Psoas muscle (tissue), 7 donors: ENCODE measurements at regions not wholly inside any gene's neighbourhood (a gene's known extent, or its start where the extent isn't known, plus 50 kb on each side); places are given as distances from the start of the nearest gene placed in this dataset.

Experiments
- ATAC-seq, 4 donors: fragments of 200-7000 bp; cut with Tn5 transposase; one replicate each; pipeline ENCODE4 v1.9.1; 2020; ENCODE audit warnings: moderate library complexity in 3 of 4, mild to moderate bottlenecking in 2 of 4
- DNase-seq, 2 donors: peaks; one replicate each; pipeline ENCODE4 v3.0.0-alpha.2; 2020
- H3K27ac ChIP-seq: fragments of 200-600 bp; one replicate; pipeline ENCODE4 v1.8.0; 2022
- H3K27me3 ChIP-seq, 3 donors: fragments of 200-600 bp in 1 of 3; one replicate each; pipeline versions ENCODE4 v1.6.1 to v1.8.0; 2013 to 2022; ENCODE audit warnings: low read length in 2 of 3, mild to moderate bottlenecking in 2 of 3, moderate library complexity in 1 of 3; ENCODE audit not compliant: insufficient read depth in 3 of 3
- H3K36me3 ChIP-seq, 2 donors: fragments of 200-600 bp in 1 of 2; one replicate each; pipeline versions ENCODE4 v1.6.1 to v1.8.0; 2013 to 2022; ENCODE audit warnings: low read depth in 1 of 2, mild to moderate bottlenecking in 1 of 2, moderate library complexity in 1 of 2; ENCODE audit not compliant: insufficient read depth in 1 of 2
- H3K4me1 ChIP-seq: fragments of 200-600 bp; one replicate; pipeline ENCODE4 v1.8.0; 2022
- H3K4me3 ChIP-seq: fragments of 200-600 bp; one replicate; pipeline ENCODE4 v1.8.0; 2022; ENCODE audit warnings: mild to moderate bottlenecking
- H3K9me3 ChIP-seq: fragments of 200-600 bp; one replicate; pipeline ENCODE4 v1.8.0; 2022
- WGBS, 3 donors: extraction: QIAGEN DNeasy Blood & Tissue Kit; methylation state at CpG; one replicate each; pipeline versions ENCODE4 v1.1.6 to v1.1.7; 2013; 5-methylcytosine and 5-hydroxymethylcytosine counted together
- intact Hi-C, 2 donors: fragments of 100-400 bp; cut with DNase I; formaldehyde crosslinking; loops; one replicate each; pipeline versions ENCODE4 v1.11.0 to v1.14.2; 2022
- TF ChIP-seq, protein P1 (sequence below): fragments of 200-600 bp; IDR thresholded peaks from one replicate; pipeline ENCODE4 v1.8.0; 2022; ENCODE audit warnings: antibody characterized with exemption
- donor health status: healthy with polysubstance abuse.
- donor health status: DM: no; HTN: no; CAD: no; lungs with moderate emphysema.
- donor health status: Bipolar disorder and iron deficiency.
- donor health status: healthy.
- donor health status: DM: yes; HTN: yes; CAD: no.
- donor health status: DM: no; HTN: no; CAD: no.
- donor health status: DM: yes; HTN: yes; CAD: no.

- WGBS, 3 donors: 74 to 79% (median 75%) methylated on average over 8 of the region's 8 CpGs
- H3K27me3 ChIP-seq: no peaks in the 10 kb centered on the region
- DNase-seq (no peak), ATAC-seq (no peak)
- TF ChIP-seq, protein P1, sequence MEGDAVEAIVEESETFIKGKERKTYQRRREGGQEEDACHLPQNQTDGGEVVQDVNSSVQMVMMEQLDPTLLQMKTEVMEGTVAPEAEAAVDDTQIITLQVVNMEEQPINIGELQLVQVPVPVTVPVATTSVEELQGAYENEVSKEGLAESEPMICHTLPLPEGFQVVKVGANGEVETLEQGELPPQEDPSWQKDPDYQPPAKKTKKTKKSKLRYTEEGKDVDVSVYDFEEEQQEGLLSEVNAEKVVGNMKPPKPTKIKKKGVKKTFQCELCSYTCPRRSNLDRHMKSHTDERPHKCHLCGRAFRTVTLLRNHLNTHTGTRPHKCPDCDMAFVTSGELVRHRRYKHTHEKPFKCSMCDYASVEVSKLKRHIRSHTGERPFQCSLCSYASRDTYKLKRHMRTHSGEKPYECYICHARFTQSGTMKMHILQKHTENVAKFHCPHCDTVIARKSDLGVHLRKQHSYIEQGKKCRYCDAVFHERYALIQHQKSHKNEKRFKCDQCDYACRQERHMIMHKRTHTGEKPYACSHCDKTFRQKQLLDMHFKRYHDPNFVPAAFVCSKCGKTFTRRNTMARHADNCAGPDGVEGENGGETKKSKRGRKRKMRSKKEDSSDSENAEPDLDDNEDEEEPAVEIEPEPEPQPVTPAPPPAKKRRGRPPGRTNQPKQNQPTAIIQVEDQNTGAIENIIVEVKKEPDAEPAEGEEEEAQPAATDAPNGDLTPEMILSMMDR: no peak
- no peak overlapping the region for H3K4me3 ChIP-seq
- no peak overlapping the region for H3K27ac ChIP-seq
- intact Hi-C loops: no loop called here
- no peaks in the 10 kb centered on the region for H3K36me3 ChIP-seq
- H3K9me3 ChIP-seq: peaks cover 5% of the 10 kb centered on the region
- H3K4me1 ChIP-seq: no peaks in the 10 kb centered on the region
These were observed 157.2 kb upstream of the CARD18 start for GRCh38 chr11:105296806-105297205.

DNA sequence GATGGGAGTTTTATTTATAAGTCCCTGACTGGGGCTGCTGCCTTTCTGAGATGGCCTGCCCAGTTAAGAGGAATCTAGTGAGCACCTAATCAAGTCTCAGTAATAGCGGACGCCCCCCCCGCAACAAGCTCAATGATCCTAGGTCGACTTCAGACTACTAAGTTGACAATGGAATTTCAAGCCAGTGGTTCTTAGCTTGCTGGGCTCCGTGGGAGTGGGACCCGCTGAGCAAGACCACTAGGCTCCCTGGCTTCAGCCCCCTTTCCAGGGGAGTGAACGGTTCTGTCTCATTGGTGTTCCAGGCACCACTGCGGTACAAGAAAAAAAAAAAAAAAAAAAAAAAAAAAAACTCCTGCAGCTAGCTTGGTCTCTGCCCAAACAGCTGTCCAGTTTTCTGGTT lies 156.8 kb upstream of the CARD18 start:
- H3K36me3 ChIP-seq: no peaks in the 10 kb centered on the region
- DNase-seq (peak in 1 of 2 donors; percentile 11), ATAC-seq (no peak)
- peaks cover 5% of the 10 kb centered on the region for H3K9me3 ChIP-seq
- TF ChIP-seq, protein P1: no peak
- no peaks in the 10 kb centered on the region for H3K4me1 ChIP-seq
- 87 to 96% (median 89%) methylated on average over 8 of the region's 8 CpGs for WGBS, 3 donors
- intact Hi-C loops: no loop called here
- no peak overlapping the region for H3K4me3 ChIP-seq
- H3K27me3 ChIP-seq: no peaks in the 10 kb centered on the region
- no peak overlapping the region for H3K27ac ChIP-seq

DNA sequence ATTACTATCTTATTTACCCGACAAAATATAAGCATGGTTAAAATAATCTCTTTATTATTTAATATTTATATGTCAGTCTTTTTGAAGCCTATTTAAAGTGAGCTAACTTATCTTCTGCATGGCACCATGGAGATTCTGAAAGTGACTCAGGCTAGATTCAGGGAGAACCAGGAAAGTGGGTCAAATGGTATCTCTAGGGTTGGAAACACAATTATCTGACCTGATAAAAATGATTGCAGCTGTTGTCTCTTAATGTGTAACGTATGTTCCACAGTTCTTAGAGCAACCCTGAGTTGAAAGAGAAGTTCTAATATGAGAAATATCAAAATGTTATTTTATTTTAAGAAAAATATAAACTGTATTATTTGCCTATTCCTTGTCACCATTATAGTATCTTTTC lies 143.1 kb upstream of the CARD18 start:
- Histone ChIP-seq H3K27ac (no peak overlapping the region), H3K4me1 (no peaks in the 10 kb centered on the region), H3K27me3 (no peaks in the 10 kb centered on the region), H3K4me3 (no peak overlapping the region), H3K36me3 (no peaks in the 10 kb centered on the region), H3K9me3 (no peaks in the 10 kb centered on the region)
- 56 to 80% (median 67%) methylated on average over 2 of the region's 2 CpGs for WGBS, 3 donors
- ATAC-seq (no peak), DNase-seq (no peak)
- intact Hi-C loops: no loop called here
- TF ChIP-seq, protein P1: no peak

DNA sequence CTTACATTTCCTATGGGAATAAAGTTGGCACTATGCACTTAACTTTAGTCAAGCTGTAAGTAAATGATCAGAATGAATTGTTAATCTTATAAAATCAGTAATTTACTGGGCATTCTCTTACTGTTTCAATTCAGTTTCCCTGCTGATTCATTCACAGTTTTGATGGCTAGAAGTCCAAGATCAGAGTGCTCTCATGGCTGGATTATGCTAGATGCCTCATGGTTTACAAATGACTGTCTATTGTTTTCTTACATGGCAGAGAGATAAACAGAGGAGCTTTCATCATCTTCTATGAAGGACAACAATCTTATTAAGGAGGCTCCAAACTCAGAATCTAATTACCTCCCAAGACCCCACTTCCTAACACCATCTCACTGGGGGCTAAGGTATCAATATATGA lies 135.1 kb upstream of the CARD18 start:
- no peaks in the 10 kb centered on the region for H3K9me3 ChIP-seq
- no peaks in the 10 kb centered on the region for H3K4me1 ChIP-seq
- no peaks in the 10 kb centered on the region for H3K36me3 ChIP-seq
- TF ChIP-seq, protein P1: no peak
- intact Hi-C loops: no loop called here
- DNase-seq: no peak
- no peak overlapping the region for H3K27ac ChIP-seq
- no peaks in the 10 kb centered on the region for H3K27me3 ChIP-seq
- H3K4me3 ChIP-seq: no peak overlapping the region
- no peak for ATAC-seq

- TF ChIP-seq, protein P1: no peak
- Histone ChIP-seq H3K4me1 (no peaks in the 10 kb centered on the region), H3K9me3 (no peaks in the 10 kb centered on the region), H3K27ac (no peak overlapping the region), H3K4me3 (no peak overlapping the region), H3K36me3 (no peaks in the 10 kb centered on the region), H3K27me3 (peaks cover 0 to 2% (median 0%) of the 10 kb centered on the region in 3 donors)
- DNase-seq: no peak
- WGBS, 3 donors: 60 to 72% (median 60%) methylated on average over 1 of the region's 1 CpG
- no peak for ATAC-seq
- intact Hi-C loops: no loop called here
These were observed 134.2 kb upstream of the CARD18 start for GRCh38 chr11:105273660-105274280.
